Vagina (tissue), 2 donors: ENCODE measurements at regions not wholly inside any gene's neighbourhood (a gene's known extent, or its start where the extent isn't known, plus 50 kb on each side); places are given as distances from the start of the nearest gene placed in this dataset.
"Not testable (repeated sequence)": the region's sequence is repeated elsewhere in the genome, so short reads cannot be mapped to it uniquely, and the experiment has no call there.

Experiments
- DNase-seq, 2 donors: peaks; one replicate each; pipeline ENCODE4 v3.0.0-alpha.2; 2017; ENCODE audit errors: extremely low spot score in 2 of 2
- H3K27ac ChIP-seq: fragments of 200-600 bp; sonication (generic); one replicate; pipeline ENCODE4 v1.5.1; 2019
- H3K27me3 ChIP-seq: fragments of 200-600 bp; sonication (generic); one replicate; pipeline ENCODE4 v1.5.1; 2019
- H3K36me3 ChIP-seq, 2 donors: fragments of 200-600 bp; sonication (generic); one replicate each; pipeline ENCODE4 v1.5.1; 2017 to 2019
- H3K4me1 ChIP-seq: fragments of 200-600 bp; sonication (generic); one replicate; pipeline ENCODE4 v1.5.1; 2019
- H3K4me3 ChIP-seq, 2 donors: fragments of 200-600 bp; sonication (generic); 1 replicate in 1 of 2; 2 replicates in 1 of 2; pipeline ENCODE4 v1.5.1; 2016 to 2019
- H3K9me3 ChIP-seq: fragments of 200-600 bp; sonication (generic); one replicate; pipeline ENCODE4 v1.5.1; 2019
- POLR2A ChIP-seq, 2 donors: fragments of 450-650 bp; IDR thresholded peaks; one replicate each; pipeline ENCODE4 v1.6.1; 2017; ENCODE audit warnings: antibody characterized with exemption in 2 of 2, mild to moderate bottlenecking in 2 of 2, moderate library complexity in 2 of 2
- POLR2AphosphoS5 ChIP-seq, 2 donors: sonication (generic); formaldehyde crosslinking; IDR thresholded peaks; one replicate each; pipeline ENCODE4 v1.9.0; 2017; ENCODE audit warnings: antibody characterized with exemption in 2 of 2, mild to moderate bottlenecking in 2 of 2, low read depth in 1 of 2; ENCODE audit not compliant: insufficient read depth in 1 of 2
- intact Hi-C: fragments of 100-400 bp; cut with DNase I; formaldehyde crosslinking; loops from one replicate; pipeline ENCODE4 v1.15.1; 2023
- TF ChIP-seq, protein P1 (sequence below), 3 experiments: fragments of 450-650 bp in 2 of 3; fragments of 200-600 bp in 1 of 3; sonication (generic) in 1 of 3; IDR thresholded peaks; one replicate each; pipeline ENCODE4 v1.5.1; 2017 to 2019; ENCODE audit warnings: antibody characterized with exemption in 3 of 3, mild to moderate bottlenecking in 2 of 3, moderate library complexity in 2 of 3

DNA sequence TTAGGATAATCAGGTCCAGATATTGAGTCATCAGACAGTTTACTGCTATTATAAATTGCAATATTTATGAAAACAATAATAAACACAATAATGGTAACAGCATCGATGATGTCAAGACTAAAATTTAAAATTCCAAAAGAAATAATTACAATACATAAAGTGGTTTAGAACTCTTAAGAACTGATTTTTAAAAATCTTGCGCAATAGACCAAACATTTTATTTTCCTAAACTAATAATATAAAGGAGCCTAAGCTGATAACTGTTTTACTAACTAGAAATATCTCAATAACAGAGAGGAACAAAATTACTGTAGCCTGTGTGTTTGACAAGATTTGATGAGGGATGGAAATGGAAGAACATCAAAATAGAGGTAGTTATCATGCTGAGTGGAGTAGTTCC lies 93.9 kb upstream of the TRHDE start:
- DNase-seq, result no peak
- no peak overlapping the region for H3K4me3 ChIP-seq
- TF ChIP-seq, protein P1, sequence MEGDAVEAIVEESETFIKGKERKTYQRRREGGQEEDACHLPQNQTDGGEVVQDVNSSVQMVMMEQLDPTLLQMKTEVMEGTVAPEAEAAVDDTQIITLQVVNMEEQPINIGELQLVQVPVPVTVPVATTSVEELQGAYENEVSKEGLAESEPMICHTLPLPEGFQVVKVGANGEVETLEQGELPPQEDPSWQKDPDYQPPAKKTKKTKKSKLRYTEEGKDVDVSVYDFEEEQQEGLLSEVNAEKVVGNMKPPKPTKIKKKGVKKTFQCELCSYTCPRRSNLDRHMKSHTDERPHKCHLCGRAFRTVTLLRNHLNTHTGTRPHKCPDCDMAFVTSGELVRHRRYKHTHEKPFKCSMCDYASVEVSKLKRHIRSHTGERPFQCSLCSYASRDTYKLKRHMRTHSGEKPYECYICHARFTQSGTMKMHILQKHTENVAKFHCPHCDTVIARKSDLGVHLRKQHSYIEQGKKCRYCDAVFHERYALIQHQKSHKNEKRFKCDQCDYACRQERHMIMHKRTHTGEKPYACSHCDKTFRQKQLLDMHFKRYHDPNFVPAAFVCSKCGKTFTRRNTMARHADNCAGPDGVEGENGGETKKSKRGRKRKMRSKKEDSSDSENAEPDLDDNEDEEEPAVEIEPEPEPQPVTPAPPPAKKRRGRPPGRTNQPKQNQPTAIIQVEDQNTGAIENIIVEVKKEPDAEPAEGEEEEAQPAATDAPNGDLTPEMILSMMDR (IDR thresholded peaks at IDR 0.05), result no peak
- TF ChIP-seq POLR2A (IDR thresholded peaks at IDR 0.05) (no peak), POLR2AphosphoS5 (IDR thresholded peaks at IDR 0.05; ENCODE audit: insufficient read depth in 1 of 2, low read depth in 1 of 2) (no peak)

DNA sequence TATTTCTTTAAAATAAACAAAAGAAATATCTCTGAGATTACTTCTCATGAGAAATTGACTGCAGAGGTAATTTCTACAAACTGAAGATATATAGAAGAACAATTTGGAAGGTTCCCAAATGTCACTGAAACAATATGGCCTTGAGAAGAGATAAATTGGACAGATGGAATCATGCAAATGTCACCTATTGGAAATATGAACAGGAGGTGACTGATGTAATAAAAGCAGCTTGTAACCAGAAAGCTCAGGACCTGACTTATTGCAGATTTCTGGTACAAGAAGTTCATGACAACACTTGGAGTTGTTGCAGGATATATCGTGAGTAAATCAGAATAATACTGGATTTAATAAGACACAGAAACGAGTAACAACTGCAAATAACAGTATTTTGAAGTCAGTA lies 93.3 kb upstream of the TRHDE start:
- no peaks in the 10 kb centered on the region for H3K27me3 ChIP-seq
- intact Hi-C loops, result no loop called here
- H3K36me3 ChIP-seq, result no peaks in the 10 kb centered on the region
- TF ChIP-seq, protein P1 (IDR thresholded peaks at IDR 0.05), result no peak
- TF ChIP-seq POLR2AphosphoS5 (IDR thresholded peaks at IDR 0.05; ENCODE audit: insufficient read depth in 1 of 2, low read depth in 1 of 2) (no peak), POLR2A (IDR thresholded peaks at IDR 0.05) (no peak)
- H3K9me3 ChIP-seq, result no peaks in the 10 kb centered on the region
- no peak for DNase-seq
- H3K4me3 ChIP-seq, result no peak overlapping the region
- no peaks in the 10 kb centered on the region for H3K4me1 ChIP-seq
- no peak overlapping the region for H3K27ac ChIP-seq

More for the DNA sequence above, 93.9 kb upstream of the TRHDE start:
- Histone ChIP-seq H3K27ac (no peak overlapping the region), H3K36me3 (no peaks in the 10 kb centered on the region), H3K9me3 (no peaks in the 10 kb centered on the region), H3K27me3 (no peaks in the 10 kb centered on the region), H3K4me1 (no peaks in the 10 kb centered on the region)
- intact Hi-C loops, result no loop called here

DNA sequence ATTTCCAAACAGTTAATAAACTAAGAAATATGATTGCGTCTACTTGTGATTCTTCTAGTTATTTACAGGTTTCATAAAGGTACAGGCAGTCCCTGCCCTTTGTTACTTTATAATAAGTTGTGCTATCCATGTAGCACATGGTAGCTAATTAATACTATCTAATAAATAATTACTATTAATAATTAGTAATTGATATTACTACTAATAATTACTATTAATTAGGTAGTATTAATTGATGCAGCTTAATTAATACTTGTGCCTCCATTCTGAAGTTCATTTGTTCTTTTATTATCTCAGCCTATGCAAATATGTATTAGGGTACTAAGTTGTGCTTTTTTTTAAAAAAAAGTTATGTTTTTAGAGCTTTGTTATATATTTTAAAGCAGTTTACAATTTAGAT lies 92.3 kb upstream of the TRHDE start:
- DNase-seq, result no peak
- Histone ChIP-seq H3K36me3 (no peaks in the 10 kb centered on the region), H3K27me3 (no peaks in the 10 kb centered on the region), H3K9me3 (no peaks in the 10 kb centered on the region), H3K4me1 (no peaks in the 10 kb centered on the region), H3K27ac (no peak overlapping the region), H3K4me3 (no peak overlapping the region)
- intact Hi-C loops, result no loop called here
- TF ChIP-seq POLR2A (IDR thresholded peaks at IDR 0.05) (no peak), POLR2AphosphoS5 (IDR thresholded peaks at IDR 0.05; ENCODE audit: insufficient read depth in 1 of 2, low read depth in 1 of 2) (no peak)
- TF ChIP-seq, protein P1 (IDR thresholded peaks at IDR 0.05), result no peak

DNA sequence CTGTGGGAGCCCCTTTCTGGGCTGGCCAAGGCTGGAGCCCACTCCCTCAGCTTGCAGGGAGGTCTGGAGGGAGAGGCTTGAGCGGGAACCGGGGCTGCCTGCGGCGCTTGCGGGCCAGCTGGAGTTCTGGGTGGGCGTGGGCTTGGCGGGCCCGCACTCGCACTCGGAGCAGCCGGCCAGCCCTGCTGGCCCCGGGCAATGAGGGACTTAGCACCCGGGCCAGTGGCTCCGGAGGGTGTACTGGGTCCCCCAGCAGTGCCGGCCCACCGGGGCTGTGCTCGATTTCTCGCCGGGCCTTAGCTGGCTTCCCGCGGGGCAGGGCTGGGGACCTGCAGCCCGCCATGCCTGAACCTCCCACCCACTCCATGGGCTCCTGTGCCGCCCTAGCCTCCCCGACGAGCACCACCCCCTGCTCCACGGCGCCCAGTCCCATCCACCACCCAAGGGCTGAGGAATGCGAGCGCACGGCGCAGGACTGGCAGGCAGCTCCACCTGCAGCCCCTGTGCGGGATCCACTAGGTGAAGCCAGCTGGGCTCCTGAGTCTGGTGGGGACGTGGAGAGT lies 87.1 kb upstream of the TRHDE start:
- H3K27me3 ChIP-seq, intact Hi-C loops, H3K9me3 ChIP-seq, H3K4me3 ChIP-seq, H3K4me1 ChIP-seq, DNase-seq, H3K36me3 ChIP-seq, H3K27ac ChIP-seq: not testable (repeated sequence)

DNA sequence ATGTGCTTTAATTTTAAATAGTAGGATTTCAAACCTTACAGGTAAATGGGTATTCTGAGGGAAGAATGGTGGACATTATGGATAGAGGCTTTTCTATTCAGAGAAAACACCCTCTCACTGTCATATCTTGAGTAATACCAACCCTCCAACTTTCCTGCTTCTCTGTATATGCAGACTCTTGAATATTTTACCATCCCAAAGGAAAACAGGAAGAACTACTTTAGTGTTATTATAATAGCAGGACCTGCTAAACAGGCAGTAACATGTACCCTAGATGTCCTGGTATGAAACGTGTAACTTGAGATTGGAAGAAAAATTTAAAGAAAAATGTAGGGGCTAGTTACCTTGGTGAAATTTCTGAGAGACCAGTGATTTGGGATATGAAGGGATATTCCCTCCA lies 82.9 kb upstream of the TRHDE start:
- Histone ChIP-seq H3K36me3 (no peaks in the 10 kb centered on the region), H3K27ac (no peak overlapping the region), H3K4me1 (no peaks in the 10 kb centered on the region), H3K4me3 (no peak overlapping the region), H3K9me3 (no peaks in the 10 kb centered on the region), H3K27me3 (no peaks in the 10 kb centered on the region)
- DNase-seq, result no peak
- TF ChIP-seq, protein P1 (IDR thresholded peaks at IDR 0.05), result no peak
- TF ChIP-seq POLR2AphosphoS5 (IDR thresholded peaks at IDR 0.05; ENCODE audit: insufficient read depth in 1 of 2, low read depth in 1 of 2), result no peak
- intact Hi-C loops, result no loop called here
